Glomerular visceral epithelial cell (primary cell): ENCODE measurements at regions not wholly inside any gene's neighbourhood (a gene's known extent, or its start where the extent isn't known, plus 50 kb on each side); places are given as distances from the start of the nearest gene placed in this dataset.
"Not testable (repeated sequence)": the region's sequence is repeated elsewhere in the genome, so short reads cannot be mapped to it uniquely, and the experiment has no call there.

Source experiments
- DNase-seq: peaks from one replicate; pipeline ENCODE4 v3.0.0-alpha.2; 2016; ENCODE audit errors: extremely low spot score

DNA sequence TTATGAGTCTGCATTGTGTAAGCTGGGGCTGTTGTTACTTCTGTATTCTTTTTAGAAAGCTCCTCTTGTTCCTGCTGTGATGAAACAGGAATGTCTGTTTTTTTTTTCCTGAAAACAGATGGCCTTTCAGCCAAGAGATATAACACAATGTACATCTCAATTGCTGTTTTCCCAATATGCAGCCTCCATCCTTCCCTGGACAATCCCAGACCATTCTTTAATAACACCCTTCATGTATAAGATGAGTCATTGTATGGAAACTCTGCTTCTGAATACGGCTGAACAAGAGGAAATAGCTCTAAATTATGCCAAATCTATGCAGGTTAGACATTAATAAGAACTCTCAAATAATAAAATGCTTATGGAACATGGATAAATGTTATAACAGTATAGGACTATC is 60.2 kb upstream of the LRRC4C start:
- no peak for DNase-seq

DNA sequence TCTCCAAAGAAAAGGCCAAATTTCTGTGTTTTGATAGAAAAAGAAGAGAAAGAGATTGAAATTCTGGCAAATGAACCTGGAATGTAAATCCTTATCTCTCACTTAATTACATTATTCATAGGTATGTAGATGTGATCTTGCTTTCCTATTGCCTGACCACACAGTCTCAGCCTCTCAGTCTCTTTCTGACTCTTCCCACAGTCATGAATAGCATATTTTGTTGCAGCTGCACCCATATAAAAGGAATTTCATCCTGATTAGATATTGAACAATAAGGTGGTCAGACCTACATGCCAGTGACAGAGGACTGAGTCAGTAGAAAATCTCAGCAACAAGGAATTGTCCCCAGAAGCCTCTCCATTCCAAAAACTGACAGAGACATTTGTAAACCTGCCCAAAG is 62.9 kb upstream of the LRRC4C start:
- DNase-seq = no peak

DNA sequence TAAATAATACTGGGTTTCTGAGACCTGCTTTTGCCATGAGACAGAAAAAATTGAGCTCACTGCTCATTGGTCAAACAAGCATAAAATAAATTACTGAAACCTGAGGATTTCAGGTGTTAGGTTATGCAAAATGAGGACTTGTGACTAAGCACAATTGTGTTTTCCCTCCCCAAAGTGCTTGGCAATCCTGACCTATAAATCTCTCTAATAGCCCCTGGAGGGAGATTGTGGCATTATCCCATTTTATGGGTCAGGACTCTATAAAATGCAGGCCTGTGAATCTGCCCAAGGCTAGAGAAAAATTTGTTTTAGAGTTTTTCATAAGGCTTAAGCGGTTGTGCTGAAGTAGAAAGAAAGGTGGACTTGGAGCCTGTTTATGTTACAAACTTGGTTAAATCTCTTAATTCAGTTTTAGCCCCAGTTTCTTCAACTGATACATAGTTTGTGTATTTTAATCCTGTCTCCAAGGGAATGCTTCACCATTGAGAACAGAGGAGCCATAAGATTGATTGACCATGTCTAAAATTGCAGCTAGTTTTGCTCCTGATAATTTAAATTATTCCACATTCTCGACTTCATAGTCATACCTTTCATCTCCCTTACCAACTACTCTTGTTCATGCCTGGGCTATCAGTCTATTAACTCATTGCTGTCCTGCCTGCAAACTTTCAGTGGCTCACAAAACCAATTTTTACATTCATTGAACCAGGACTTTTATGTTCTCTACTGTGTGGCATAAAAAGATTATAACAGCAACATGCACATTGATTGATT is 63.6 kb upstream of the LRRC4C start:
- no peak for DNase-seq

DNA sequence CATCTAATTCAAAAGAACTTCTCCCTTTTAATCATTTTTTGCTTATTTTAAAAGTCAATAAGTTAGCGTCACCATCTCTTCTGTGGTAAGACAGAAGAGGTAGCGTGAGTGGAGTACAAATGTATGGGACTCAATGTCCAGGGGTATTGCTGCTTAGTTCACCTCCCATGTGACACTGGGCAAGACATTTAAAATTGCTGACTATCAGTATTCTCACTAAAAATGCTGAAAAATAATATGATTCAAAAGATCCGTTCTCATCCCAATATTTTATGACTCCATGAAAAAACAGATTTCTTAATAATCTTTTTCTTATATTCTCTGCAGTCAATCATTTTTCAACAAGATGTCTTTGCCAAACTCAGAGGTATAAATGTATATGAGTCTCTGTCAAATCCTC is 68.1 kb upstream of the LRRC4C start:
- no peak for DNase-seq

DNA sequence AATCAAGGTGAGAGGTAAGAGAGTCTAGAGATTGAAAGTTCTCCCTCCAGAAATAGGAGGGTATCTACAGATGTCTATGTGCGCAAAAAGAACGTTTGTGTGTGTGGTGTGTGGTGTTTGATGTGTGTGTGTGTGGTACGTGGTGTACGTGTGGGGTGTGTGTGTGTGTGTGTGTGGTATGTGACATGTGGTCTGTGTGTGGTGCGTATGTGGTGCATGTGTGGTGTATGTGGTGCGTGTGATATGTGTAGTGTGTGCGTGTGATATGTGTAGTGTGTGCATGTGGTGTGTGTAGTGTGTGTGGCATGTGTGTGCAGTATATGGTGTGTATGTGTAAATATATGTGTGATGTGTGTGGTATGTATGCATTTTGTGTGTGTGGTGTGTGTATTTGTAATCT is 73.0 kb upstream of the LRRC4C start:
- no peak for DNase-seq

DNA sequence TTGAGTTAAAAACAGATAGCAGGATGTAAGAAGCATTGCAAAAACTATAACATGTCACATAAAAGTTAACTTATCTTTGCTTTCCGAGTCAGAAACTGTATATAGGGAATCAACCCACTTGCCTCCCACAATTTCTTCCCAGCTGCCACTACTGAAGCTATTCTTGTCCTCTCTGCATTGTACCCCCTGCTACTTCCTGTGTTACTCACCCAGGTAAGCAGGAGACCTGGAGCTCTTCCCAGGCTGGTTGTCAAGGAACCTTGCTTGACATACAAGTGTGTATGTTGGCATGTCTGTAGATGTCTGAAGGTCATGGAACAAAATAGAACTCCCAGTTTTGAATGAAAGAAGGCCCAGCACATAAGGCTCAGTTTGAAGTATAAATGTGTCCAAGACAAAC is 74.3 kb upstream of the LRRC4C start:
- DNase-seq = no peak

DNA sequence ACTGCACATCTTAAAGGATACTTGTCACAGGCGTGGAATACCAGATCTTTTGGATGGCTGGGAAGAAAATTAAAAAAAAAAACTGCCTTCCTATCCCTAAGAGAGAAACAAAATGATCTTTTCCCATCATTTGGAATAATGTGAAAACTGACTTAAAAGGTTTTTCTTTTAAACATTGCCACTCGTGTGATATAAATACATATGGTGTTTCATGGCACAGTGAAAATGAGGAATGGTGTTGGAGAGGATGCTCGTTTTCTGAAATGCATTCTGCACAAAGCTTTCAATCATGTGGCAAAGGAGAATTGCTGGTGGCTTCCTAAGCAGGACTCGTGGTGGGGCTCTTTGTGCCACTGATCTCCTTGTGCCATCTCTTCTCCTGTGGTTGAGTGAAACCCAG is 74.9 kb upstream of the LRRC4C start:
- DNase-seq = no peak

DNA sequence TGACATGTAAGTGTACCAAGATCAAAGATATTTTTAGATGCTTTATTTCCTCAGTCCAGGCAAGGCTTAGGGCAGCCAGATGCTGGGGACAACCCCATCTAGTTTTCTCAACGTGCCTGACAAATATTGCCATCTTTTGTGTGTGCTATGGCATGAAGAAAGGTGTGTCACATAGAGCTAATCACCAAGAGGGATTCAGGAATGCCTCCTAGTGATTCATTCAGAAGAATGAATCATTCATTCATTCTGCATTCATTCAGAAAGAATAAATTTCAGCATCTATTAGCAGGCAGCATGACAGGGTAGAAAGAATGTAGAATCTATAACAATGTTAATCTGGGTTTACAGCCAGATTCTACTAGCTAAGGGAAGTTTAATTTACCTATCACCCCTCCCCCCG is 75.4 kb upstream of the LRRC4C start:
- no peak for DNase-seq

DNA sequence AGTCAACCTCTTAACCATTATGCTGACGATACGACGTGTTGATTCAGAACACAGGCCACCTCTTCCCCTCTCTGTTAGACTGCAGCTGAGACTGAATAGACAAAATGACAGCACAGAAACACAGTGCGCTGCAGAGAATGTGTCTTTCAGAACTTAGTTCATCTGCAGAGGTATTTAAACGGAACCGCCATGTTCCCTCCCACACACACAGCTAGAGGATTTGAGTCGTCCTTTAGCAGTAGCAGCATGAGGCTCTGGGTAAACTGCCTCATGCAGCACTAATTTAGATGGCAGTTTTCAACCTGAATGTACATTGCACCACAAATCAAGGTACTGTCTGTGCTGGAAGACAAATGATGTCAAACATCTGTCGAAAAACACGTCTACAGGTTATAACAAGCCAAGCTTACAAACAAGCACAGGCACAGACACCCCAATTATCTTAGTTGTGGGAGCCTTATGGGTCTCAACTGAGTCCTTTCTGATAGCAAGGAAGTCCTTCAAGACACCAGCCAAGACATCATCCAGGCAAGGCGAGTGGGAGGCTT is 76.6 kb upstream of the LRRC4C start:
- no peak for DNase-seq

DNA sequence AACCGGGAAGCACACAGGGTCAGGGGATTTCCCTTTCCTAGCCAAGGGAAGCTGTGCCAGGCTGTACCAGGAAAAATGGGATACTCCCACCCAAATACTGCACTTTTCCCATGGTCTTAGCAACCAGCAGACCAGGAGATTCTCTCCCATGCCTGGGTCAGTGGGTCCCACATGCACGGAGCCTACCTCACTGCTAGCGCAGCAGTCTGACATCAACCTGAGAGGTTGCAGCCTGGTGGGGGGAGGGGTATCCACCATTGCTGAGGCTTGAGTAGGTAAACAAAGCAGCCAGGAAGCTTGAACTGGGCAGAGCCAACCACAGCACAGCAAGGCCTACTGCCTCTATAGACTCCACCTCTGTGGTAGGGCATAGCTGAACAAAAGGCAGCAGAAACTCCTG is 85.5 kb upstream of the LRRC4C start:
- DNase-seq = not testable (repeated sequence)

DNA sequence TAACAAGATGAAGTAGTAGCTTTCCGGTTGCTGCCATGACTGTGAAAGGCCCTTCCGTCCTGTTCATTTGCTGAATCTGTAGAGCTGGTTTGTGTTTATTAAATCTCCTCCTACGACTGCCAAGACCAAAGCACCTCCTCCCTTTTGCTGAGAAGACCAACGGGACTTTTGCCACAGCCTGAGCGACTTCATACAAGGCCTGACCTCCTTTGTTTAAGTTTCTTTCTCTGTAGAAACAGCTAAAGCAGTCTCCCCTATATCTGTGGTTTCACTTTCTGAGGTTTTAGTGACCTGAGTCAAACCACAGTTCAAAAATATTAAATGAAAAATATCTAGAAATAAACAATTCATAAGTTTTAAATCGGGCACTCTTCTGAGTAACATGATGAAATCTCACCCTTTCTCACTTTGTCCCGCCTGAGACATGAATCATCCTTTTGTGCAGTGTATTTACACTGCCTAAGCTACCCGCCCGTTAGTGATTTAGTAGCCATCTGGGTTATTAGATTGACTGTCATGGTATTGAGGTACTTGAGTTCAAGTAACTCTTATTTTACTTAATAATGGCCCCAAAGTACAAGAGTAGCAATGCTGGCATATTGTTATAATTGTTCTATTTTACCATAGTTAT is 119.1 kb upstream of the LRRC4C start:
- no peak for DNase-seq

DNA sequence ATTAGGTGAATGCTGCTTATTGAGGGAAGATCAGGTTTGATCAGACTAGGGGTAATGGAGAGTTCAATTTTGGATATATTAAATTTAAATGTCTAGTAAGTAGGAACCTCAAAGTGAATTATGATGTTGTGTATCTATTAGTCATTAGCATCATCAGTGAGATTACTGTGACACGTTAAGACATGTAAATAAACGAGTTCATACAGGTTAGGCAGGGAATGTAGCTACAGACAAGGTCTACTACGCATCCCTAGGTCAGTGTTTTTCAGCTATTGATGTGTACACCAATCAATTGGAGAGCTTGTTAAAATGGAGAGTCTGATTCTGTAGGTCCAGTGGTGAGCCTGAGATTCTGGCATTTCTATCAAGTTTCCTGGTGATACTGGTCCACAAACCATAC is 120.1 kb upstream of the LRRC4C start:
- DNase-seq = no peak

DNA sequence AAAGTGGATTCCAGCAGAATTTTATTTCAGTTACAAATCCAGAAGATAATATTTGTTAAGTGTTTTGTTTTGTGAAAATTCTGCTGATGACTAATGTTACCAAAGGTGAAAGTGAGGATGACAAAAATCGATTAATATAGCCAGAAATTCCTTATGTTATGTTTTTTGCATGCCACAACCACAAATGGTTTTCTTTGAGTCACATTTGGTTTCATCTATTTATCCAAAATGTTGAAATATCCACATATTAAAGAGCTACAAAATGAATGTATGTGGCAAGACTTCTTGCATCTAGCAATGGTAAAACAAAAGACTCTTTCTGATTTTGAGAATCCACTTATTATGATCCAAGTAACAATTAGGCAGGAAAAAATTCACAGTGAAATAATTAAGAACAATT is 150.1 kb upstream of the LRRC4C start:
- no peak for DNase-seq

DNA sequence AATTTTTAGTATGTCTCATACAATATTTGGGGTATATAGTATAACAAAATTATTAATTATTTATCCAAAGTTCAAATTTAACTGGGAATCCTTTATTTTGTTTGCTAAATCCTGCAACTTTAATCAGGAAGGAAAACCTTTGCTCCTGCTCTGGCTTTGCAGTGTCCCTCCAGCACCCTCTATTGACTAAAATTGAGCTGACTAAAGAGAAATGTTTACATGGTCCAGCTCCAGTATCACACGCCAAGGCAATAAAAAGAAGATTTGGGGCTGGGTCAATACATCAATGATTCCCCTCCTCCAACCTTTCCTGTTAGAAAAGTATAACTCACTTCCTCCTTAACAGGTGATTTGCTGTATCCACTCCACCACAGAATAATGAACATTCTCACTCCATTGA is 153.0 kb upstream of the LRRC4C start:
- DNase-seq = no peak

DNA sequence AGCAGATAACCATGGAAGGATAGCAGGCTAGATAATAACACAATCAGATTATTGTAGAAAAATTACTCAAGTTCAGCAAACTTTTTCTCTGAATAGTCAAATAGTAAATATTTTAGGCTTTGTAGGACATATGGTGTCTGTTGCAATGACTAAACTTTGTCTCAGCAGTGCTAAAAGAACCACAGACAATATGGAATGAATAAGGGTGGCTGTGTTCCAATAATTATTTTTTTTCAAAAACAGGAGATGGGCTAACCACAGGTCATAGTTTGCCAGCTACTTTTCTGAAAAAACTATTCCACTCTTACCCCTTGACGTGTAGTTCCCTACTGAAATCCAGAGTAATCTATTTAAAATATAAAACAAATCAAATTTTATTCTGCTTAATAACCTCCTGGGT is 153.9 kb upstream of the LRRC4C start:
- no peak for DNase-seq

DNA sequence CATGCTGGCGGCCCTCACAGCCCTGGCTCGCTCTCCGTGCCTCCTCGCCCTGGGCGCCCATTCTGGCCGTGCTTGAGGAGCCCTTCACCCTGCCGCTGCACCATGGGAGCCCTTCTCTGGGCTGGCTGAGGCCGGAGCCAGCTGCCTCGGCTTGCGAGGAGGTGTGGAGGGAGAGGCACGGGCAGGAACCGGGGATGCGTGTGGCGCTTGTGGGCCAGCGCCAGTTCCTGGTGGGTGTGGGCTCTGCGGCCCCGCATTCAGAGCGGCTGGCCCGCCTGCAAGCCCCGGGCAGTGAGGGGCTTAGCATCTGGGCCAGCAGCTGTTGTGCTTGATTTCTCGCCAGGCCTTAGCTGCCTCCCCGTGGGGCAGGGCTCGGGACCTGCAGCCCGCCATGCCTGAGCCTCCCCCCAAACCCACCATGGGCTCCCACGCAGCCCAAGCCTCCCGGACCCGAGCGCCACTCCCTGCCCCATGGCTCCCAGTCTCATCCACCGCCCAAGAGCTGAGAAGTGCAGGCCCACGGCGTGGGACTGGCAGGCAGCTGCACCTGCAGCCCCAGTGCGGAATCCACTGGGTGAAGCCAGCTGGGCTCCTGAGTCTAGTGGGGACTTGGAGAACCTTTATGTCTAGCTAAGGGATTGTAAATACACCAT is 163.4 kb upstream of the LRRC4C start:
- no peak for DNase-seq

DNA sequence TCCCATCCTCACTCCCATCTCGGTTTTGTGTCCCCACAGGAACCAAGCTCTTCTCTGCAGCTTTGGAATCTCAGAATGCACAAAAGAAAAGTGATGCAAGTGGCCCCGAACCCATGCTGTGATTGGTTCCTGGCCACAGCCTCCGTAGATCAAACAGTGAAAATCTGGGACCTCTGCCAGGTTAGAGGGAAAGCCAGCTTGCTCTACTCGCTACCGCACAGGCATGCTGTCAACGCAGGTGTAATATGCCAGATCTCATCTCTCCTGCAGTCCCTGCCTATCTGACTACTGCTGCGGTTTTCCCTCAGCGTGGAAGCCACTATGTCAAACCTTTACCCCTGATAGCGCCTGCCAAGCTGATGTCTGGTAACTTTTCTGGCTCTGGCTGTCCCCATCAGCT is 200.5 kb upstream of the LRRC4C start:
- DNase-seq = no peak

DNA sequence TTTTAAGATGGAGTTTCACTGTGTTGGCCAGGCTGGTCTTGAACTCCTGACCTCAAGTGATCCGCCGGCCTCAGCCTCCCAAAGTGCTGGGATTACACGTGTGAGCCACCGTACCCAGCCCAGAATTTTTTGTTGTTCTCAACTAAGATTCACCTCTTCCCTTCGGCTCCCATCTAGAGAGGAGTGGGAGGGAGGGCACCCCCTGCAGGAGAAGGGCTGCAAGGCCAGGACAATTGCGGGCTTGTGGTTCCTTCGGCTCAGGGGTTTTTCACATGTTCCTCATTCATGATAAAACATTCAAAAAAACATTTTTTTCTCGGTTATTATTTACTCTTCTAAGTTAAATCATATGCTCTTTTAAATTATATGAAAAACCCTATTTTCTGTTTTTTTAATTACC is 201.1 kb upstream of the LRRC4C start:
- DNase-seq = no peak

DNA sequence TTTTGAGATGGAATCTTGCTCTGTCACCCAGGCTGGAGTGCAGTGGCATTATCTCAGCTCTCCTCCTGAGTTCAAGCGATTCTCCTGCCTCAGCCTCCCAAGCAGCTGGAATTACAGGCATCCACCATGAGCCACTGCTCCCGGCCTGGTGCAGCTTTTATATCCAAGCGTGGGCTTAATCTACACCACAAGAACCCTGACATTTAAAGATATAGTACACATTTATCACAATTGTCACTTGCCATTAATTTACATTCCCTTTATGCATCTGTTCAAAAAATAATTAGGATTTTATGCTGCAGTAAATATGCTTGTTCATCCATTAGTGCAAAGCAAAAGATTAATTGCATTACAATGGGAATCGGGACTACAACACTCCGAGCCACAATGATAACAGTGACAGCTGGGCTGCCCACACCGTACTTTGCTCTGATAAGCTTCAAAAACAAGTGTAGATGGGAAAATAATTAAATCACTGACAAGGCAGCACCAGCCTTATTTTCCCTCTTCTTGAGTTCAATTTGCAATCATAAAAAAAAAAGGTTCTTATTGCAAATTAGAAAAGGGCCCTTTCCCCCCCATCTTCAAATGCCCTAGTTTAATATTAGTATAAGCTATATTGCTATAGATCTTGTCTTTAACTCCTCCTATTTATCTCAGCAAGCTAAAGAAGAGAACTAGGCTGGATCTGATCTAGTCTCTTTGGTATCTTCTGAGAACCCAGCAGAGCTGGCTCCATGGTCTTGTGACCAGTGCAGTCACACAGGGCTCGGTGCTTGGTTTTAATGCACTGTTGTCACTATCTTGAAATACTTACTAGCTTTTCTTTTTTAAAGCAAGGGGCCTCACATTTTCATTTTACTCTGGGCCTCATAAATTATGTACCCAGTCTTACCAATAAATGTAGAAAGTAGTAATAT is 206.2 kb upstream of the LRRC4C start:
- no peak for DNase-seq

DNA sequence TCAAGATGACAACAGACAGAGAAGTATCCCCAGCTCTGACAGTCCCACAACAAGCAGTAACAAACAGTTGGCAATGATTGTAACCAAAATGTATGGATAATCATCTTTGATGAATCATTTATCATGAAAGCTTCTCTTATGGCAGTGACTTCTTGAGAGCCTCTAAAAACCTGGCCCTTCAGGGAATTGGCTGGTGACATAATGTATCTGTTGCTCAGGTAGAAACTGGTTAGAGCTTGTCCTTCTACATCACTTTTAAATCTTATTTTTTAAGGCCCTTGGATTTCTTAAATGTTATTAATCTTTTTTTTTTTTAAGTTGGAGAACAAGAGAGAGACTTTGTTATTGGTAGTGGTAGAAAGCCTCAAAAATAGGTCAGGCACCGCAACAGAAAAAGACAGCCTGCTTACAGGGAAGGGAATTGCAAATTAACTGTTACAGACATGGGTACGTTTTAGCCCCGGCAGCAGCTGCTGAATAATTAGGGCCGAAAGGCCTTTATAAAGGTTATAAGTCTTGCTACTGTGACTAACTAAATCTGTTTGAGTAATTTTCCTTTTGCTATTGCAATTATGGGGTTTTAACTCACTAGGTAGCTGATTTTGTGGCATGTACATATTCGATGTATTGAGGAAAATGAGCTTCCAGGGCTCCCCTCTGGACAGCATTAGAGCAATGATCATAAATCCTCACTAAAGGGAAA is 207.7 kb upstream of the LRRC4C start:
- DNase-seq = no peak

DNA sequence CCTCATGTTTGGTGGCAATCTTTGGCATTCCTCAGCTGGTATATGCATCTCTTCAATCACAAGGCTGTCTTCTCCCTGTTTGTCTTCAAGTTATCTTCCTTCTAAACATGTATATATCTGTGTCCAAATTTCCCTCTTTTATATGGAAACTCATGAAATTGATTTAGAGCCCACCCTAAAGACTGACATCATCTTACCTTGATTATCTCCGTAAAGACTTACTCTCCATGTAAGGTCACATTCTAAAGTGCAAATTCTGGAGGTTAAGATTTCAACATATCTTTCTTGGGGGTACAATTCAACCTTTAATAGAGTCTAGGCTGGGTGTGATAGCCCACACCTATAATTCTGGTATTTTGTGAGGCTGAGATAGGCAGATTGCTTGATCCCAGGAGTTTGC is 215.8 kb upstream of the LRRC4C start:
- DNase-seq = no peak
